HG02884 (cell line): ENCODE measurements at regions not wholly inside any gene's neighbourhood (a gene's known extent, or its start where the extent isn't known, plus 50 kb on each side); places are given as distances from the start of the nearest gene placed in this dataset.
"Not testable (repeated sequence)": the region's sequence is repeated elsewhere in the genome, so short reads cannot be mapped to it uniquely, and the experiment has no call there.

Experiments
- ATAC-seq: cut with Tn5 transposase; IDR thresholded peaks from one replicate; pipeline ENCODE4 v1.9.1; 2021; ENCODE audit warnings: mild to moderate bottlenecking, moderate library complexity; ENCODE audit not compliant: unreplicated experiment

- no peak for ATAC-seq
Observed at GRCh38 chrX:95218976-95219375, 1465.7 kb upstream of the DIAPH2 start.

- ATAC-seq, result no peak
Observed at GRCh38 chrX:95248386-95248785, 1436.3 kb upstream of the DIAPH2 start.

GRCh38 chrX:95290455-95290854, 1394.2 kb upstream of the DIAPH2 start:
- ATAC-seq, result no peak

GRCh38 chrX:95291561-95291960, 1393.1 kb upstream of the DIAPH2 start:
- no peak for ATAC-seq

GRCh38 chrX:95318882-95319281, 1365.8 kb upstream of the DIAPH2 start:
- no peak for ATAC-seq

- ATAC-seq, result no peak
Observed at GRCh38 chrX:95325185-95325584, 1359.5 kb upstream of the DIAPH2 start.

- no peak for ATAC-seq
Observed at GRCh38 chrX:95330292-95330691, 1354.3 kb upstream of the DIAPH2 start.

- no peak for ATAC-seq
Observed at GRCh38 chrX:95332530-95332929, 1352.1 kb upstream of the DIAPH2 start.

- no peak for ATAC-seq
Observed at GRCh38 chrX:95346856-95347255, 1337.8 kb upstream of the DIAPH2 start.

GRCh38 chrX:95350774-95351488, 1333.7 kb upstream of the DIAPH2 start:
- ATAC-seq, result no peak

GRCh38 chrX:95367286-95367685, 1317.4 kb upstream of the DIAPH2 start:
- no peak for ATAC-seq

GRCh38 chrX:95382799-95383198, 1301.8 kb upstream of the DIAPH2 start:
- no peak for ATAC-seq

- no peak for ATAC-seq
Observed at GRCh38 chrX:95383778-95384177, 1300.9 kb upstream of the DIAPH2 start.

- ATAC-seq, result no peak
Observed at GRCh38 chrX:95427389-95427788, 1257.3 kb upstream of the DIAPH2 start.

GRCh38 chrX:95435198-95435597, 1249.4 kb upstream of the DIAPH2 start:
- ATAC-seq, result no peak

- no peak for ATAC-seq
Observed at GRCh38 chrX:95441836-95442235, 1242.8 kb upstream of the DIAPH2 start.

- no peak for ATAC-seq
Observed at GRCh38 chrX:95484781-95485180, 1199.9 kb upstream of the DIAPH2 start.

GRCh38 chrX:95505721-95506120, 1178.9 kb upstream of the DIAPH2 start:
- no peak for ATAC-seq

GRCh38 chrX:95509474-95509873, 1175.2 kb upstream of the DIAPH2 start:
- no peak for ATAC-seq

GRCh38 chrX:95524018-95524417, 1160.6 kb upstream of the DIAPH2 start:
- not testable (repeated sequence) for ATAC-seq

- no peak for ATAC-seq
Observed at GRCh38 chrX:95536111-95536510, 1148.5 kb upstream of the DIAPH2 start.

GRCh38 chrX:95536661-95537060, 1148.0 kb upstream of the DIAPH2 start:
- no peak for ATAC-seq

- ATAC-seq, result no peak
Observed at GRCh38 chrX:95539041-95539440, 1145.6 kb upstream of the DIAPH2 start.
